ENCODE measurements at regions not wholly inside any gene's neighbourhood (a gene's known extent, or its start where the extent isn't known, plus 50 kb on each side); places are given as distances from the start of the nearest gene placed in this dataset.

GRCh38 chr2:236656166-236656565, 86.5 kb downstream of the ACKR3 start:
- no peak for DNase-seq (ENCODE audit: low read depth)

GRCh38 chr2:236656721-236657120, 87.1 kb downstream of the ACKR3 start:
- no peak for DNase-seq (ENCODE audit: low read depth)

DNA sequence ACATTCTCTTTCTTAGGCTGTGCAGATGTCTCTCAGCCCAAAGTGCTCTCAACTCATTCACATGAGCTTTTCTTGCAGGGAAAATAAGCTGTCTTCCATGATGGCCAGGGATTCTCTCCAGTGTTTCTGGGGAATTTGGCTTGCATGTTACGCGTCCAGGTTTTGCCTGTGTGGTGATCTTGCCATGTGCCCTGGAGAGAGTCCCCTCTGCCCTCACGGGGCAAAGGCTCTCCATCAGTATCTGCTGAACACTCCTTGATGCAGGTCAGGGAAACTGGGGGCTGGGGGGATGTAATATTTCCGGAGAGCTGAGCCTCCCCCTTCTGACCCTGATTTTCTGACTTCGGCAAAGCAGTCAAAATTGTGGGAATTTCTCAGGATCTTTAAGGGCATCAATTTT, 87.6 kb downstream of the ACKR3 start:
- no peak for DNase-seq (ENCODE audit: low read depth)

GRCh38 chr2:236657801-236658200, 88.2 kb downstream of the ACKR3 start:
- no peak for DNase-seq (ENCODE audit: low read depth)

DNA sequence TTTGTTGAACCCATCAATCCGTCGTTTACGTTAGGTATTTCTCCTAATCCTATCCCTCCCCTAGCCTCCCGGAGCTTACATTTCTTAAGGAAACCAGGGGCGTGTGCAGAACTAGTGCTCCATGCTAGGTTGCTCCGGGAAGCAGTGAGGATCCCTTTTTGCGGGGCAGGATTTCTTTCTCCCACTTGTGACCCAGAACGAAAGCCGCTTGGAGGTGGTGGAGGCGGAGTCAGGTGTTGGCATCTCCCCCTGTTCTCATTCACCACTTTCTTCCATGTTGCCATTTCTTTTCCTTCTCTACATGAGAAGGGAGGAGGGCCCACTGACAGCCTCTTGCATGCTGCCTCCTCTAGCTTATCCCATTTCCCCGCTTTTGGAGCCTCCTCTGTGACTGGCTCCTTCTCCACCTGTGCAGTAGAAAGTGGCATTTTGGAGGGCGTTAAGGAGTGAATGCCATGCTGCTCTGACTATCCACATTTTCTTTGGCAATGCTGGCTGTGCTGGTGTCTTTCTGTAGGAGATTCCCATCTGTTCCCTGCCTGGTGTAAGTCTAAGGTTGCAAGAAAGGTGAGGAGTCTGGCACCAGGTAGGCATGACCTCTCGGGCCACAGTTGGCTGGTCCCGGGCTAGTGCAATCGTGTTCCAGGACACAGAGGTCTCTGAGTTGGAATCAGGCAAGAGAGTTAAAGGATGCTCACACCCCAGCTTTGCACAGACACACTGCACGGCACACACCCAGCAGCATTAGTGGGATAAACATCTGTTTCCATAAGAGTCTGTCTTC, 89.5 kb downstream of the ACKR3 start:
- no peak for DNase-seq (ENCODE audit: low read depth)

- no peak for DNase-seq (ENCODE audit: low read depth)
Measured at GRCh38 chr2:236659758-236660150, 90.1 kb downstream of the ACKR3 start.

DNA sequence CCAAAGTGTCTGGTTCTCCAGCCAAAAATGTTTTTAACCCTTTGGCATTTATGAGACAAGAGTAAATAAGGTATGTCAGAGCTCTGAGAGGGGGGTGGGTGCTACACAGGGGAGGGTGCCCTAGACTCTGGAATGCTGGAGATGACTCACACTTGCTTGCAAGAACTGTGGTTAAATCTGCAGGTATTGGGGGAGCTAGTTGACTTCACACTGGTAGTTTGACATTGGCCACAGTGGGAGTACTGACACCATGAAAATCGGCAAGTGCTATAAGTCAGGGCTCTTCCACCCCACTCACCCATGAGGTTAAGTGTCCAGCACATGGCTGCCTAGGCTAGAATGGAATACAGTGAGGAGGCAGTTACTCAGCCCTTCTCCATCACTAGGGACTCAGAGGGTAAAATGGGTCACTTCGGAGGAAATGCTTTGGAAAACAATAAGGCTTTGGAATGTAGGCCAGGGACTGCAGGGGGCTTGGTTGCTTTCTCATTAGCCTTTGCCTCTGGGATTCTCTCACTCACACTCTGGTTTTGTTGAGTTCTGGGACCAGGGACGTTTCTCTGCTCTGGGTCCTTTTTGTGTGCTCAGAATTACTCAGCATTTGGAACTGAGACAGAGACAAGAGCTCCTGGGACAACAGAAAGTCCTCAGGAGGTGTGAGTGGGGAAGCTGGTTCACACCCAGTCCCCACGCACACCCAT, 91.6 kb downstream of the ACKR3 start:
- no peak for DNase-seq (ENCODE audit: low read depth)

GRCh38 chr2:236661762-236662110, 92.1 kb downstream of the ACKR3 start:
- DNase-seq (ENCODE audit: low read depth): no peak

GRCh38 chr2:236662231-236663185, 92.9 kb downstream of the ACKR3 start:
- no peak for DNase-seq (ENCODE audit: low read depth)

GRCh38 chr2:236663287-236664101, 93.9 kb downstream of the ACKR3 start:
- no peak for DNase-seq (ENCODE audit: low read depth)

- no peak for DNase-seq (ENCODE audit: low read depth)
Measured at GRCh38 chr2:236664136-236664535, 94.5 kb downstream of the ACKR3 start.

GRCh38 chr2:236665101-236665500, 95.5 kb downstream of the ACKR3 start:
- DNase-seq (ENCODE audit: low read depth): no peak

DNA sequence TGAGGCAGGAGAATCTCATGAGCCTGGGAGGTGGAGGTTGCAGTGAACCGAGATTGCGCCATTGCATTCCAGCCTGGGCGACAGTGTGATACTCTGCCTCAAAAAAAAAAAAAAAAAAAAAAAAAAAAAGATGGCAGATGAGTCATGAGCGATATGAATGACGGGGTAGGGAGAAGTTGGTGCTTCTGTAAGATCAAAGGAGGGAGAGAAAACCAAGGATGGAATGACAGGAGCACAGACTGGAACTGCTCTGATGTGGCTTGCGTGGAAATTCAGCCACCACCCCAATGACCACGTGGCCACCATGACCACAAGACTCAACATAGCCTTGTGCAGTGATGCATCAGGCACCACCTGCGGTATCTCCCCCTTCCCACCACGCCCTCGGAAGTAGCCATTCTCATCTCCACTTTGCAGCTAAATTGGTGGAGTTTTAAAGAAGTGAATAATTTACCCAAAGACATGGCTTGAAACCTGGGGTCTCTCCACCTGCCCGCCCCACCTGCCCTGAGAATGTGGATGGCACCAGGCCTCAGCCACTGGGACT, 96.0 kb downstream of the ACKR3 start:
- no peak for DNase-seq (ENCODE audit: low read depth)

DNA sequence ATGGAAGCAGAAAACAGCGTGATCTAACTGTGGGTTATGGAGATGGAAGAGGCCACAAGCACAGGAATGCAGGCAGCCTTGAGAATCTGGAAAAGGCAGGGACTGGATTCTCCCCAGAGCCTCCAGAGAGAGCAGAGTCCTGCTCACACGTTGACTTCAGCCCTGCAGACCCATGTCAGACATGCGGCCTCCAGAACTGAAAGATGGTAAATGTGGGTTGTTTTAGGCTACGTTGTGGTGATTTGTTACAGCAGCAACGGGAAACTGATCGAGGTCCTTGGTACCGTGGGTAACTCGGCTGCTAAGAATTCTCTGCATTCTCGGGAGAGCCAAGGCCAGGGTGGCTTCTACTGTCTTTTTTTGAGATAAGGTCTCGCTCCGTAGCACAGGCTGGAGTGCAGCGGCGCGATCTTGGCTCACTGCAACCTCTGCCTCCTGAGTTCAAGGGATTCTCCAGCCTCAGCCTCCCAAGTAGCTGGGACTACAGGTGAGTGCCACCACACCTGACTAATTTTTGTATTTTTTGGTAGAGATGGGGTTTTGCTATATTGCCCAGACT, 97.1 kb downstream of the ACKR3 start:
- no peak for DNase-seq (ENCODE audit: low read depth)

- no peak for DNase-seq (ENCODE audit: low read depth)
Measured at GRCh38 chr2:236667526-236667925, 97.9 kb downstream of the ACKR3 start.

DNA sequence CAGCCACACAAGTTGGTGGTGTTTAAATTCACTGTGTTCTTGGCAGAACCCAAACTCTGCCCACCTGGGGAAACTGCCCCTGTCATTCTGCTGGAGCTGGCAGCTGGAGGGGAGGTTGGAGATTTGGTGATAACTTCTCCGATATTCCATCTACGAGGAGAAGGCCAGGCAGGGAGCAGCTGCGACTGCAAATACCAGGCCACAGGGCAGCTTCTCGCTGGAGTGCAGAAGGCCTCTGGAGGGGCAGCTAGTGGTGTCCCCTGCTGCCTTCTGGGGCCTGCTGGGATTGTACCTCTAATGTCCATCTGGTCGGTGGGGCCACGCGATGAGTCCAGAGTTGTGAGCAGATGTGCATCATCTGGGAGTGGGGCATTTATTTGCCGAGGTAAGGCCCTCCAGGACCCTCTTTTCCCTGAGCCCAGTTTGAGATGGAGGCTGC, 98.9 kb downstream of the ACKR3 start:
- DNase-seq (ENCODE audit: low read depth): no peak

DNA sequence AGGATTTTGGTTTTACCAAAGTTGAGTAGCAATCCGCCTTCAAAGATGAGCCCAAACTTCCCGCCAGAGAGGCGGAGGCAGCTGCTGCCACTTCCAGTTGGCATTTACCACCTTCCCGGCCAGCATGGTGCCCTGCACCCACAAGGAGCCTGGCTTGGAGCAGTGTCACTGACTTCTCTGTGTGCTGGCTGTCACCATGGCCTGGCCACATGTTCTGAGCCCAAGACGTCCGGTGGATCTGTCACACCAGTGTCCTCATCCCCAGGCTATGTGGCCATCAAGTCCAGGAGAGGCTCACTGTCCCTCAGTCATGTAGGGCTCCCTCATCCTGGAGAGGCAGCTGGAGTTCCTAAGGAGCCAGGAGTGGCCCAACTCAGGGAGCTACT, 100.6 kb downstream of the ACKR3 start:
- no peak for DNase-seq (ENCODE audit: low read depth)

DNA sequence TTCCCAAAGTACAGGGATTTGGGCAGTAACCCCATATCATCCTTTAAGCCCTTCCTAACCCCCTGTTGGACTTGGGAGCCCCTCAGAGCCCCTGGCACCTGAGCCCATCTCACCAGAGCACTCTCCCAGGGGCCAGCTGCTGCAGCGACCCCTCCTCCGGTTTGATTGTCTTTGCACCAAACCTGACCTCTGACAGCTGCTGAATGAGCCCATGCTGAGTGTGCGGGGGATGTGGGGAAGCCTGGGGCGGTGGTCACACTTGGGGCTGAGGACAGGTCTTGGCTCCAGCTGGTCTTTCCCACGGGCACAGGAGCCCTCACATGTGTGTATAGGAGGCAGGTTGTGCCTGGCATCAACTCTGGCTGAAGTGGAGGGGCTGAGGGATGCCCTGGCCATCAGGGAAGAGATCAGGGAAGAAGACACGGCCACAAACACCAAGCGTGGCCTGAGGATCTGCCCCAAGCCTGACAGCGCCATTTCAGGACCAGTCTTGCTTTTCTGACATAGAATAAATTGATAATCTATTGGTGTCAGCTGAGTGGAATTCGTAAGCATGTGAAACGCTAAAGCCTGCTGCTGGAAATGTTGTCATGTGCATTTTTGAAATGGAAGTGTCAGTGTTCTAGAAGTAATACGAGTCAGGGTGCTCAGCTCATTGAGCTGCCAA, 102.4 kb downstream of the ACKR3 start:
- no peak for DNase-seq (ENCODE audit: low read depth)

DNA sequence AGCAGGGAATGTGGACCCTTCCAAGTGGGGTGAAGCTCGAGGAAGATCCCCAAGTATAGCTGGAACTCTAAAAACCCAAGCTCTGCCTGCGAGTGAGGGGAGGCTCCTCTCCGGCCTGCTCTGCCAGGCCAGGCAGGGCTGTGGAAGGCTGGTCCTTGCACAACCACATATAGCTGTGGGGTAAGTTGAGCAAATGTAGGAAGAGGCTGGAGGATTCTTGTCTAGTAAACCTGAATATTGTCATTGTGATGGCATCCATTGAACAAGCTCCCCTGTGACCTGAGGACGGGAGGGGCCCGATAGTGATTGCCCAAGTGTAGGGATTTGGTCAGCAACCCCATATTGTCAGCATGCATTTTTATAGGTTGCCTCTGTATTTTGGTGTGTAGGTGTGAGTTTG, 103.0 kb downstream of the ACKR3 start:
- DNase-seq (ENCODE audit: low read depth): no peak

DNA sequence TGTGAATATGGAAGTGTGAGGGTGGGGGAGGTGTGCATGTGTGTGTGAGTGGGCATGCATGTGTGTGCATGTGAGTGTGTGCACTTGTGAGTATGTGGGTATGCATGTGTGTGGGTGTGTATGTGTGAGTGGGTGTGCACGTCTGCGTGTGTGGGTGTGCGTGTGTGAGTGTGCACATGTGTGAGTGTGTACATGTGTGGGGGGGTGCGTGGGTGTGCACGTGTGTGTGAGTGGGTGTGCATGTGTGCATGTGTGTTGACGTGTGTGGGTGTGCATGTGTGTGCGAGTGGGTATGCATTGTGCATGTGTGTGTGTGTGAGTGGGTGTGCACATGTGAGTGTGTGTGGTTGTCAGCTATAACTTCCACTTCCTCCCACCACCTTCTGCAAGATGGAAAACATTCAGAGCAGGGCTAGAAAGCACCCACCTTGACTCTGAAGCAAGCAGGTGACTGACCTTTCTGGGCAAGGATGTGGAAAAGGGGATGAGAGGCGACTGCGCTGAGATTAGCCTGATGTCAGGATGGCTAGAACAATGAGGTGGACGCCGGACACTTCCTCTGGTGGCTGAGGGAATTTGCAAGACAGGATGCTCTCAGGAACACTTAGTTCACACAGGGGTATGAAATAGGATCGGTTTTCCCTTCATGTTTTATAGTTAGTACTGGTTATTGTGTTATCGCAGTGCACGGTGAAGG, 103.6 kb downstream of the ACKR3 start:
- DNase-seq (ENCODE audit: low read depth): no peak
